Right atrium auricular region (tissue), 2 donors: ENCODE measurements at regions not wholly inside any gene's neighbourhood (a gene's known extent, or its start where the extent isn't known, plus 50 kb on each side); places are given as distances from the start of the nearest gene placed in this dataset.

ENCODE experiments used
- DNase-seq: peaks from one replicate; pipeline ENCODE4 v3.0.0-alpha.2; 2019; ENCODE audit warnings: low spot score
- H3K27ac ChIP-seq, 2 donors: fragments of 200-600 bp; sonication (generic); 1 replicate in 1 of 2; 2 replicates in 1 of 2; pipeline ENCODE4 v1.5.1; 2016 to 2019
- H3K27me3 ChIP-seq, 2 donors: fragments of 200-600 bp; sonication (generic); one replicate each; pipeline versions ENCODE4 v1.5.1 to v1.6.0; 2017 to 2019
- H3K36me3 ChIP-seq: fragments of 200-600 bp; sonication (generic); one replicate; pipeline ENCODE4 v1.5.1; 2016
- H3K4me1 ChIP-seq, 2 donors: fragments of 200-600 bp; sonication (generic); one replicate each; pipeline versions ENCODE4 v1.5.1 to v1.6.0; 2017 to 2019
- H3K4me3 ChIP-seq, 2 donors: fragments of 200-600 bp; sonication (generic); 1 replicate in 1 of 2; 2 replicates in 1 of 2; pipeline ENCODE4 v1.5.1; 2017 to 2019; ENCODE audit warnings: mild to moderate bottlenecking in 1 of 2, moderate library complexity in 1 of 2
- H3K9me3 ChIP-seq, 2 donors: fragments of 200-600 bp; sonication (generic); one replicate each; pipeline ENCODE4 v1.5.1; 2019
- CTCF ChIP-seq, 2 donors: fragments of 200-600 bp; sonication (generic); IDR thresholded peaks; one replicate each; pipeline ENCODE4 v1.5.1; 2019; ENCODE audit warnings: antibody characterized with exemption in 2 of 2

DNA sequence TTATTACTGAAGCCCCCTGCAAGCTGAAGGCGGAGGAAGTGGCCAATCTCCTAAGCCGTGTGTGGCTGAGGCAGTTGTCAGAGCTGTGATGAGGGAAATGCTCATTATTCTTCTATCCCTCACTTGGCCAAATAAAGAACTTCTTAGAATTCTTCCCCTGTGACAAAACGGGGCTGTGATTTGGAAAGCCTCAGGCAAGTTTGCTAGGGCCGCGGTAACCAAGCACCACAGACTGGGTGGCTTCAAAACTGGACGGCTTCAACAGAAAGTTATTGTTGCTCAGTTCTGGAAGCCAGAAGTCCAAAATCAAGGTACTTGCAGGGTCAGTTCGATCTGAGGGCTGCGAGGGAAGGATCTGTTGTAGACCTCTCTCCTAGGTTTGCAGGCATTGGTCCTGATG is 72.3 kb upstream of the STEAP1B start:
- Histone ChIP-seq H3K36me3 (peaks cover 4% of the 10 kb centered on the region), H3K4me1 (peaks cover 0 to 7% of the 10 kb centered on the region in 2 donors), H3K9me3 (no peaks in the 10 kb centered on the region), H3K4me3 (no peak overlapping the region), H3K27ac (no peak overlapping the region), H3K27me3 (no peaks in the 10 kb centered on the region)
- peak; percentile 46 for DNase-seq
- TF ChIP-seq CTCF (IDR thresholded peaks at IDR 0.05) = no peak

- Histone ChIP-seq H3K36me3 (peaks cover 4% of the 10 kb centered on the region), H3K4me1 (peaks cover 0 to 2% of the 10 kb centered on the region in 2 donors), H3K9me3 (no peaks in the 10 kb centered on the region), H3K4me3 (no peak overlapping the region), H3K27me3 (no peaks in the 10 kb centered on the region), H3K27ac (no peak overlapping the region)
- TF ChIP-seq CTCF (IDR thresholded peaks at IDR 0.05) = no peak
- peak; percentile 46 for DNase-seq
Observed at GRCh38 chr7:22571766-22572165, 71.8 kb upstream of the STEAP1B start.

DNA sequence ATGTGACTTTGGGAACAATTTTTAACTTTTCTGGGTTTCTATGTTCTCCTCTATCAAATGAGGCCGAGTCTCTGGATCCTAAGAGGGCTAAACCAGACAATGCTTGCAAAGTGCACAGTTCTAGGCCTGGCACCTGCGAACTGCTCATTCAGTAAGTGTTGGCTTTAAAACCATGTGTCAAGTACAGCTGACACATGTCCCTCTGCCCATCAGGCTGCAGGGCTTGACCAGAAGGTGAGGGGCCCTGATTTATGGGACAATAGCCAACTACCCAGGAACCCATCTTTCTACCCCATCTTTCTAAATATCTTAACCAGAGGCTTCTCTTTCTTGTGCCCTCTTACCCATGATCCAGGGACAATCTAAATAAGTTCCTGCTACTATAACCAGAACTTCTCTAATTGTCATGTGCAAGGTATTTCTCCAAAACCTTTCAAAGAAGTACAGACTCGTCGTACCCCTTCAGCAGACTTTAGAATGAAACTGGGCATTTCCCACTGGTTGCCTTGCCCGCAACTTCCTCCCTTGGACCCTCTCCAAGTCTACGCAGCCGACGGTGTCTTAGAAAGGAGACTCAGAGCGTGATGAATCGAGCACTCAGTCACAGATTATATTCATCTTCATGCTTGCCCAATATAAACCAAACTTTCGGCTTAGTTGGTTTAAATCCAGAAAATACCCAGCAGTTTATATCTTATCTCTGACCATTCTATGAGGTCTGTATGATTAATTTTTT is 69.8 kb upstream of the STEAP1B start:
- no peak overlapping the region for H3K27ac ChIP-seq
- no peak overlapping the region for H3K4me3 ChIP-seq
- H3K27me3 ChIP-seq = no peaks in the 10 kb centered on the region
- peaks cover 2 to 14% of the 10 kb centered on the region in 2 donors for H3K4me1 ChIP-seq
- peak; percentile 58 for DNase-seq
- H3K36me3 ChIP-seq = peaks cover 4% of the 10 kb centered on the region
- H3K9me3 ChIP-seq = no peaks in the 10 kb centered on the region
- TF ChIP-seq CTCF (IDR thresholded peaks at IDR 0.05) = no peak

GRCh38 chr7:22566592-22566991 is 66.6 kb upstream of the STEAP1B start:
- Histone ChIP-seq H3K4me3 (no peak overlapping the region), H3K27me3 (no peaks in the 10 kb centered on the region), H3K4me1 (peaks cover 2 to 46% of the 10 kb centered on the region in 2 donors), H3K9me3 (no peaks in the 10 kb centered on the region), H3K27ac (no peak overlapping the region), H3K36me3 (peaks cover 4% of the 10 kb centered on the region)
- no peak for TF ChIP-seq CTCF (IDR thresholded peaks at IDR 0.05)
- peak; percentile 30 for DNase-seq

DNA sequence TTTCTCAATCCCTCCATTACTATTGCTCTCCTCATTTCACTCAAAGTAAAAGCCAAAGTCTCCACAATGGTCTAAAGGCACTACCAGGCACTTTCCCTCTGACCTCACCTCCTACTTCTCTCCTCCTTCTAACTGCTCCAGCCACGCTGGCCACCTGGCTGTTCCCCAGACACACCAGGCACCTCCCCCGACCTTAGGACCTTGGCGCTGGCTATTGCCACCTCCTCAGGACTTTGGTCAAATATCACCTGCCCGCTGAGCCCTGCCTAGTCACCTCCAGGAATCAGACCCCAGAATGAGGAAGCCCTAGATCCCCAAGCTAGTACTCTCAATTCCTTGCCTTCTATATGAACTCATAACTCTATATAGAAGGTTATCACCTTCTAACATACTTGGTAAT is 66.2 kb upstream of the STEAP1B start:
- Histone ChIP-seq H3K36me3 (peaks cover 4% of the 10 kb centered on the region), H3K27ac (no peak overlapping the region), H3K27me3 (no peaks in the 10 kb centered on the region), H3K9me3 (no peaks in the 10 kb centered on the region), H3K4me1 (peaks cover 2 to 50% of the 10 kb centered on the region in 2 donors), H3K4me3 (no peak overlapping the region)
- peak; percentile 44 for DNase-seq
- TF ChIP-seq CTCF (IDR thresholded peaks at IDR 0.05) = no peak
